PC-9 (cell line): ENCODE measurements at regions not wholly inside any gene's neighbourhood (a gene's known extent, or its start where the extent isn't known, plus 50 kb on each side); places are given as distances from the start of the nearest gene placed in this dataset.
"Not testable (repeated sequence)": the region's sequence is repeated elsewhere in the genome, so short reads cannot be mapped to it uniquely, and the experiment has no call there.

ENCODE experiments used
- BruUV-seq: library from RNA; stranded (reverse); fragments of 400-500 nt; replicated peaks from 2 replicates; lab custom pipeline; 2021; lab: Mats Ljungman, UMichigan
- CTCF ChIA-PET: fragments of 300-600 bp; sonication (Branson Sonifier 250); formaldehyde crosslinking; loops from one replicate; lab custom pipeline; 2022; ENCODE audit warnings: antibody characterized with exemption; lab: Charles Lee
- POLR2A ChIA-PET: fragments of 300-600 bp; sonication (Branson Sonifier 250); formaldehyde crosslinking; loops from one replicate; lab custom pipeline; 2022; ENCODE audit warnings: antibody characterized with exemption; ENCODE audit not compliant: unreplicated experiment; lab: Charles Lee
- DNase-seq, 2 experiments: peaks; one replicate each; pipeline versions ENCODE4 v3.0.0 to v3.0.0-alpha.2; 2015 to 2022; ENCODE audit warnings: mixed read lengths in 1 of 2
- H2AFZ ChIP-seq: fragments of 200-600 bp; sonication (generic); 2 replicates; pipeline ENCODE4 v1.8.1; 2017; ENCODE audit warnings: antibody characterized with exemption
- H3F3A ChIP-seq: fragments of 200-600 bp; sonication (generic); 2 replicates; pipeline ENCODE4 v1.8.1; 2017; ENCODE audit warnings: antibody characterized with exemption, mild to moderate bottlenecking, low read depth; ENCODE audit not compliant: insufficient read depth
- H3K27ac ChIP-seq: fragments of 200-600 bp; sonication (generic); 2 replicates; pipeline ENCODE4 v1.6.1; 2016; ENCODE audit warnings: mixed run types
- H3K27me3 ChIP-seq: fragments of 200-600 bp; sonication (generic); 2 replicates; pipeline ENCODE4 v1.6.1; 2016; ENCODE audit warnings: low read depth, mixed run types; ENCODE audit not compliant: insufficient read depth
- H3K36me3 ChIP-seq: fragments of 200-600 bp; sonication (generic); 2 replicates; pipeline ENCODE4 v1.6.1; 2016; ENCODE audit warnings: low read depth, mixed run types
- H3K4me1 ChIP-seq: fragments of 200-600 bp; sonication (generic); replicated peaks from 2 replicates; pipeline ENCODE4 v1.6.1; 2016; ENCODE audit warnings: mixed run types; ENCODE audit not compliant: insufficient read depth
- H3K4me2 ChIP-seq: fragments of 200-600 bp; sonication (generic); 2 replicates; pipeline ENCODE4 v1.6.1; 2017; ENCODE audit warnings: mixed run types
- H3K4me3 ChIP-seq: fragments of 200-600 bp; sonication (generic); 2 replicates; pipeline ENCODE4 v1.6.1; 2016; ENCODE audit warnings: mixed run types
- H3K79me2 ChIP-seq: fragments of 200-600 bp; sonication (generic); 2 replicates; pipeline ENCODE4 v1.6.1; 2017; ENCODE audit warnings: low read depth, mixed run types
- H3K9me2 ChIP-seq: fragments of 200-600 bp; sonication (generic); 2 replicates; pipeline ENCODE4 v1.8.1; 2017; ENCODE audit warnings: mild to moderate bottlenecking; ENCODE audit not compliant: insufficient read depth
- H3K9me3 ChIP-seq: fragments of 200-600 bp; sonication (generic); 2 replicates; pipeline ENCODE4 v1.8.1; 2016; ENCODE audit warnings: low read depth; ENCODE audit not compliant: insufficient read depth
- H4K20me1 ChIP-seq: fragments of 200-600 bp; sonication (generic); 2 replicates; pipeline ENCODE4 v1.8.1; 2017; ENCODE audit not compliant: insufficient read depth
- CTCF ChIP-seq: fragments of 200-600 bp; sonication (generic); conservative IDR thresholded peaks from 2 replicates; pipeline ENCODE4 v1.6.1; 2017; ENCODE audit warnings: mixed run types, antibody characterized with exemption, mild to moderate bottlenecking, moderate library complexity
- EZH2 ChIP-seq: fragments of 200-600 bp; sonication (generic); IDR thresholded peaks from 2 replicates; pipeline ENCODE4 v1.8.0; 2017; ENCODE audit warnings: antibody characterized with exemption, low read depth
- intact Hi-C: fragments of 100-400 bp; cut with micrococcal nuclease; formaldehyde crosslinking; loops from one replicate; pipeline ENCODE4 v1.10.0; 2022; ENCODE audit not compliant: unreplicated experiment

GRCh38 chr1:163477276-163477830 is 155.6 kb downstream of the NUF2 start:
- Histone ChIP-seq H4K20me1 (no peaks in the 10 kb centered on the region), H3K4me1 (no peaks in the 10 kb centered on the region), H3K79me2 (no peaks in the 10 kb centered on the region), H3K36me3 (no peaks in the 10 kb centered on the region), H3K27me3 (peaks cover 11% of the 10 kb centered on the region; the same call in 1 of the 2 replicates), H3F3A (no peaks in the 10 kb centered on the region), H3K4me3 (no peak overlapping the region), H2AFZ (no peak overlapping the region), H3K9me2 (no peaks in the 10 kb centered on the region), H3K9me3 (0 out of 2 replicates have a peak, but pooled peaks cover 3% of the 10 kb centered on the region), H3K27ac (no peak overlapping the region), H3K4me2 (no peak overlapping the region)
- CTCF ChIA-PET: no interaction called here
- TF ChIP-seq EZH2: no peak
- TF ChIP-seq CTCF: no peak
- POLR2A ChIA-PET: no interaction called here
- BruUV-seq: no TSS peak
- DNase-seq: no peak
- intact Hi-C loops: no loop called here

GRCh38 chr1:163498391-163499330 is 176.9 kb downstream of the NUF2 start:
- H3K4me2 ChIP-seq, POLR2A ChIA-PET, H3K9me2 ChIP-seq, H4K20me1 ChIP-seq, intact Hi-C loops, H3K79me2 ChIP-seq, DNase-seq, CTCF ChIA-PET, BruUV-seq, H3K4me1 ChIP-seq, H3K27ac ChIP-seq, H3K4me3 ChIP-seq, H3K9me3 ChIP-seq, H3K27me3 ChIP-seq, H3F3A ChIP-seq, H2AFZ ChIP-seq, H3K36me3 ChIP-seq: not testable (repeated sequence)

- TF ChIP-seq CTCF (no peak), EZH2 (no peak)
- H3K4me2 ChIP-seq: no peak overlapping the region
- no peaks in the 10 kb centered on the region for H3F3A ChIP-seq
- ChIA-PET CTCF (no interaction called here), POLR2A (no interaction called here)
- no peaks in the 10 kb centered on the region for H3K9me3 ChIP-seq
- H2AFZ ChIP-seq: no peak overlapping the region
- no peaks in the 10 kb centered on the region for H3K27me3 ChIP-seq
- no peak for DNase-seq
- intact Hi-C loops: no loop called here
- H3K4me3 ChIP-seq: no peak overlapping the region
- H3K36me3 ChIP-seq: no peaks in the 10 kb centered on the region
- no peaks in the 10 kb centered on the region for H3K9me2 ChIP-seq
- no peak overlapping the region for H3K27ac ChIP-seq
- no TSS peak for BruUV-seq
- H3K79me2 ChIP-seq: no peaks in the 10 kb centered on the region
- H3K4me1 ChIP-seq: no peaks in the 10 kb centered on the region
- H4K20me1 ChIP-seq: no peaks in the 10 kb centered on the region
These were observed 182.7 kb downstream of the NUF2 start for GRCh38 chr1:163504331-163504978.
